SU-DHL-6 (cell line): ENCODE measurements at regions not wholly inside any gene's neighbourhood (a gene's known extent, or its start where the extent isn't known, plus 50 kb on each side); places are given as distances from the start of the nearest gene placed in this dataset.

Source experiments
- H2AFZ ChIP-seq: fragments of 200-600 bp; sonication (generic); 2 replicates; pipeline ENCODE4 v1.6.1; 2014; ENCODE audit warnings: low read depth, mild to moderate bottlenecking, moderate library complexity, mixed read lengths, antibody characterized with exemption, low read length; ENCODE audit not compliant: severe bottlenecking
- H3F3A ChIP-seq: fragments of 200-600 bp; shearing (Covaris generic); 2 replicates; pipeline ENCODE4 v1.6.0; 2016; ENCODE audit warnings: antibody characterized with exemption, mild to moderate bottlenecking; ENCODE audit not compliant: insufficient read depth
- H3K27ac ChIP-seq: fragments of 200-600 bp; sonication (generic); 2 replicates; pipeline ENCODE4 v1.5.1; 2016; ENCODE audit warnings: low read depth, mild to moderate bottlenecking, low read length, moderate library complexity, mixed read lengths
- H3K27me3 ChIP-seq: fragments of 200-600 bp; sonication (generic), shearing (Covaris generic); 2 replicates; pipeline ENCODE4 v1.6.0; 2014; ENCODE audit warnings: mild to moderate bottlenecking, low read length
- H3K36me3 ChIP-seq: fragments of 200-600 bp; sonication (generic); 2 replicates; pipeline ENCODE4 v1.6.1; 2014; ENCODE audit warnings: mild to moderate bottlenecking, low read length, mixed read lengths
- H3K4me2 ChIP-seq: fragments of 300-600, 200-600 bp; shearing (Covaris generic), sonication (generic); 2 replicates; pipeline ENCODE4 v1.6.0; 2014; ENCODE audit warnings: low read length, low read depth, mild to moderate bottlenecking; ENCODE audit not compliant: poor library complexity, severe bottlenecking
- H3K4me3 ChIP-seq: fragments of 200-600 bp; sonication (generic); 2 replicates; pipeline ENCODE4 v1.5.1; 2014; ENCODE audit warnings: antibody characterized with exemption, low read length, mild to moderate bottlenecking, mixed read lengths; ENCODE audit not compliant: insufficient read depth, poor library complexity, severe bottlenecking
- H3K79me2 ChIP-seq: fragments of 200-600 bp; sonication (generic); 2 replicates; pipeline ENCODE4 v1.6.1; 2014; ENCODE audit warnings: mild to moderate bottlenecking, low read length, moderate library complexity; ENCODE audit not compliant: insufficient read depth
- H3K9ac ChIP-seq: fragments of 200-600 bp; sonication (generic); 2 replicates; pipeline ENCODE4 v1.7.0; 2014; ENCODE audit warnings: mild to moderate bottlenecking, low read length
- H3K9me2 ChIP-seq: fragments of 200-600 bp; sonication (generic); replicated peaks from 2 replicates; pipeline ENCODE4 v1.6.1; 2014; ENCODE audit warnings: low read length; ENCODE audit not compliant: insufficient read depth
- H3K9me3 ChIP-seq: fragments of 200-600 bp; sonication (generic); 2 replicates; pipeline ENCODE4 v1.6.1; 2014; ENCODE audit warnings: low read length, mixed read lengths; ENCODE audit not compliant: insufficient read depth
- H4K20me1 ChIP-seq: fragments of 200-600 bp; sonication (generic); 2 replicates; pipeline ENCODE4 v1.6.1; 2014; ENCODE audit warnings: low read depth, mild to moderate bottlenecking, antibody characterized with exemption, low read length, moderate library complexity, mixed read lengths
- CTCF ChIP-seq: fragments of 200-600 bp; sonication (generic); IDR thresholded peaks from one replicate; pipeline ENCODE4 v1.5.1; 2017; ENCODE audit warnings: antibody characterized with exemption, mild to moderate bottlenecking, low read length, moderate library complexity; ENCODE audit not compliant: insufficient read depth, poor library complexity, severe bottlenecking
- EZH2phosphoT487 ChIP-seq: fragments of 200-600 bp; sonication (generic), shearing (Covaris generic); conservative IDR thresholded peaks from 2 replicates; pipeline ENCODE4 v1.6.1; 2018; ENCODE audit warnings: mild to moderate bottlenecking, antibody characterized with exemption, low read length, moderate library complexity, mixed read lengths

GRCh38 chr6:137740967-137741761, 125.9 kb upstream of the TNFAIP3 start:
- no peak overlapping the region for H3K9ac ChIP-seq
- H3K36me3 ChIP-seq: no peaks in the 10 kb centered on the region
- H3K79me2 ChIP-seq: no peaks in the 10 kb centered on the region
- no peak overlapping the region for H3K27ac ChIP-seq
- no peaks in the 10 kb centered on the region for H3F3A ChIP-seq
- no peak overlapping the region for H3K4me3 ChIP-seq
- no peak overlapping the region for H2AFZ ChIP-seq
- no peaks in the 10 kb centered on the region for H3K9me2 ChIP-seq
- H3K27me3 ChIP-seq: no peaks in the 10 kb centered on the region
- no peaks in the 10 kb centered on the region for H4K20me1 ChIP-seq
- H3K9me3 ChIP-seq: no peaks in the 10 kb centered on the region
- no peak overlapping the region for H3K4me2 ChIP-seq
- no peak for TF ChIP-seq EZH2phosphoT487
- no peak for TF ChIP-seq CTCF

DNA sequence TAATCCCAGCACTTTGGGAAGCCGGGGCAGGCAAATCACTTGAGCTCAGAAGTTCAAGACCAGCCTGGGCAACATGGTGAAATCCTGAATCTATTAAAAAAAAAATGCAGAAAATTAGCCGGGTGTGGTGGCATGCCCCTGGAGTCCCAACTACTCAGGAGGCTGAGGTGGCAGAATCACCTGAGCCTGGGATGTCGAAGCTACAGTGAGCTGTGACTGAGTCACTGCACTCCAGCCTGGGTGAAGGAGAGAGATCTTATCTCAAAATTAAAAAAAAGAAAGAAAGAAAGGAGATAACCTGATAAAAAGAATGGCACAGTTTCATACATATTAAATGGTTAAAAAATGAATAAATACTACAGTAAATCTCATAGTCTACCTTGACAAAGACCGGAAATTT, 123.6 kb upstream of the TNFAIP3 start:
- TF ChIP-seq EZH2phosphoT487: no peak
- no peak for TF ChIP-seq CTCF
- no peaks in the 10 kb centered on the region for H3F3A ChIP-seq
- H3K27me3 ChIP-seq: no peaks in the 10 kb centered on the region
- H3K4me2 ChIP-seq: no peak overlapping the region
- no peaks in the 10 kb centered on the region for H3K9me3 ChIP-seq
- H3K9me2 ChIP-seq: no peaks in the 10 kb centered on the region
- no peak overlapping the region for H3K9ac ChIP-seq
- H3K4me3 ChIP-seq: no peak overlapping the region
- H3K27ac ChIP-seq: no peak overlapping the region
- H2AFZ ChIP-seq: no peak overlapping the region
- no peaks in the 10 kb centered on the region for H3K79me2 ChIP-seq
- H4K20me1 ChIP-seq: no peaks in the 10 kb centered on the region
- H3K36me3 ChIP-seq: no peaks in the 10 kb centered on the region

DNA sequence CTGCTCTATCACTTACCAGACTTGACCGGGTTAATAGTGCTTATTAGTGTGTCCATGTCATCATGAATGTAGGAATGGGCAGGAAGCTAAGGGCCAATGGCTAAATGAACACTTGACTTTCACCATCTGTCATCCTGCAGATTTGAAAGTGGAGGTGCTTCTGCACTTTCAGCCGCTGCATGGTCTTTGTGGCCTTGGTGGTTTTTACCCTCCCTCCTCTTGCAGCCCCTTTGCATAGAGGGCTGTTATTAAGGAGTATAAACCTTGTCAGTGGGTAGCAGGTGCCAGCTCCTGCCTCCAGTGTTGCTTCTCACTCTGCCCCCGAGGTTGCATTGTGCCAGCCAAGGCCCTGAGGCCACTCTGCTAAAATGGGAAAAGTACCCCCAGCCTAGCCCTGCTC, 122.2 kb upstream of the TNFAIP3 start:
- Histone ChIP-seq H3K4me2 (no peak overlapping the region), H2AFZ (no peak overlapping the region), H3K27ac (no peak overlapping the region)

More for the DNA sequence above, 122.2 kb upstream of the TNFAIP3 start:
- no peak for TF ChIP-seq CTCF
- TF ChIP-seq EZH2phosphoT487: no peak
- H4K20me1 ChIP-seq: no peaks in the 10 kb centered on the region
- H3K9ac ChIP-seq: no peak overlapping the region
- no peaks in the 10 kb centered on the region for H3K9me2 ChIP-seq
- no peaks in the 10 kb centered on the region for H3K79me2 ChIP-seq
- H3F3A ChIP-seq: no peaks in the 10 kb centered on the region
- H3K36me3 ChIP-seq: no peaks in the 10 kb centered on the region
- H3K4me3 ChIP-seq: no peak overlapping the region
- no peaks in the 10 kb centered on the region for H3K9me3 ChIP-seq
- H3K27me3 ChIP-seq: no peaks in the 10 kb centered on the region
